Endothelial cell of umbilical vein (primary cell): ENCODE measurements at regions not wholly inside any gene's neighbourhood (a gene's known extent, or its start where the extent isn't known, plus 50 kb on each side); places are given as distances from the start of the nearest gene placed in this dataset.

Experiments
- BruUV-seq: library from RNA; stranded (reverse); fragments of 400-500 nt; replicated peaks from 2 replicates; lab custom pipeline; 2021; lab: Mats Ljungman, UMichigan
- CTCF ChIA-PET: fragments of 300-600, 350-600 bp; sonication (Branson Sonifier 250); formaldehyde crosslinking; loops from one replicate; lab custom pipeline; 2021; ENCODE audit warnings: antibody characterized with exemption, inconsistent platforms; lab: Charles Lee
- POLR2A ChIA-PET: fragments of 300-600, 350-600 bp; sonication (Branson Sonifier 250); formaldehyde crosslinking; loops from one replicate; lab custom pipeline; 2021; ENCODE audit warnings: antibody characterized with exemption, inconsistent platforms; lab: Charles Lee
- DNase-seq: peaks from one replicate; pipeline ENCODE4 v3.0.0-alpha.2; 2011; ENCODE audit warnings: low read depth, low spot score
- FAIRE-seq: peaks from 2 replicates; lab custom pipeline; 2011; peaks lifted over from hg19 to GRCh38; lab: Jason Lieb, UNC
- H2AFZ ChIP-seq: 2 replicates; pipeline ENCODE4 v1.6.0; 2012; ENCODE audit warnings: low read depth, low read length, control low read depth, inconsistent platforms
- H3K27ac ChIP-seq: 2 replicates; pipeline ENCODE4 v1.5.1; 2011; ENCODE audit warnings: low read depth, mild to moderate bottlenecking, control low read depth, low read length, moderate library complexity; ENCODE audit not compliant: insufficient read depth
- H3K27me3 ChIP-seq, 2 experiments: 2 replicates each; pipeline versions ENCODE4 v1.6.0 to v1.6.1; 2011; ENCODE audit warnings: low read length in 2 of 2, mixed read lengths in 1 of 2; ENCODE audit not compliant: control insufficient read depth in 2 of 2, insufficient read depth in 2 of 2
- H3K36me3 ChIP-seq, 2 experiments: 2 replicates in 1 of 2; 3 replicates in 1 of 2; pipeline ENCODE4 v1.5.1; 2011; ENCODE audit warnings: low read length in 2 of 2, mild to moderate bottlenecking in 1 of 2, moderate library complexity in 1 of 2; ENCODE audit not compliant: control insufficient read depth in 2 of 2, insufficient read depth in 2 of 2; ENCODE audit errors: extremely low read depth in 1 of 2
- H3K4me1 ChIP-seq: 3 replicates; pipeline ENCODE4 v1.5.1; 2011; ENCODE audit warnings: mild to moderate bottlenecking, low read length; ENCODE audit not compliant: control insufficient read depth, insufficient read depth; ENCODE audit errors: extremely low read depth
- H3K4me2 ChIP-seq: 2 replicates; pipeline ENCODE4 v1.6.1; 2011; ENCODE audit warnings: low read length, control low read depth, mixed read lengths; ENCODE audit not compliant: insufficient read depth
- H3K4me3 ChIP-seq, 3 experiments: fragments of 200-600 bp in 1 of 3; sonication (generic), shearing (Covaris generic) in 1 of 3; replicated peaks in 1 of 3; 2 replicates each; pipeline ENCODE4 v1.5.1; 2011 to 2016; ENCODE audit warnings: control low read depth in 3 of 3, low read length in 3 of 3, mild to moderate bottlenecking in 2 of 3, inconsistent platforms in 1 of 3, low read depth in 1 of 3, moderate library complexity in 1 of 3; ENCODE audit not compliant: insufficient read depth in 1 of 3
- H3K79me2 ChIP-seq: 2 replicates; pipeline ENCODE4 v1.6.0; 2012; ENCODE audit warnings: low read length, inconsistent platforms; ENCODE audit not compliant: control insufficient read depth, insufficient read depth
- H3K9ac ChIP-seq: replicated peaks from 2 replicates; pipeline ENCODE3; 2011; ENCODE audit warnings: low read length, control low read depth; ENCODE audit not compliant: insufficient read depth; ENCODE audit errors: extremely low read depth
- H3K9me1 ChIP-seq: replicated peaks from 3 replicates; pipeline ENCODE4 v1.6.0; 2011; ENCODE audit warnings: mild to moderate bottlenecking, low read length; ENCODE audit not compliant: control insufficient read depth, insufficient read depth; ENCODE audit errors: extremely low read depth
- H3K9me3 ChIP-seq: replicated peaks from 2 replicates; pipeline ENCODE4 v1.5.1; 2012; ENCODE audit warnings: low read length, inconsistent platforms; ENCODE audit not compliant: control insufficient read depth, insufficient read depth
- H4K20me1 ChIP-seq: replicated peaks from 2 replicates; pipeline ENCODE3; 2011; ENCODE audit warnings: mild to moderate bottlenecking, low read length; ENCODE audit not compliant: control insufficient read depth, insufficient read depth; ENCODE audit errors: extremely low read depth
- EZH2 ChIP-seq: IDR thresholded peaks from 2 replicates; pipeline ENCODE4 v1.6.1; 2012; ENCODE audit warnings: borderline replicate concordance, low read depth, mild to moderate bottlenecking, moderate library complexity, low read length, inconsistent platforms; ENCODE audit not compliant: severe bottlenecking
- FOS ChIP-seq: IDR thresholded peaks from 2 replicates; pipeline ENCODE4 v1.6.1; 2011; ENCODE audit warnings: mild to moderate bottlenecking, low read length, moderate library complexity, borderline replicate concordance; ENCODE audit not compliant: insufficient read depth
- GATA2 ChIP-seq: IDR thresholded peaks from 2 replicates; pipeline ENCODE4 v1.7.0; 2011; ENCODE audit warnings: low read depth, mild to moderate bottlenecking, moderate library complexity, mixed read lengths, low read length; ENCODE audit not compliant: insufficient read length, insufficient read depth
- JUN ChIP-seq: IDR thresholded peaks from 2 replicates; pipeline ENCODE4 v1.6.1; 2011; ENCODE audit warnings: borderline replicate concordance, low read depth; ENCODE audit not compliant: insufficient read length, insufficient read depth
- MYC ChIP-seq: IDR thresholded peaks from one replicate; pipeline ENCODE4 v1.6.1; 2011; ENCODE audit warnings: mild to moderate bottlenecking, low read depth, low read length
- POLR2AphosphoS5 ChIP-seq: IDR thresholded peaks from 2 replicates; pipeline ENCODE4 v1.6.1; 2012; ENCODE audit warnings: low read depth, mild to moderate bottlenecking, control low read depth, low read length, moderate library complexity; ENCODE audit not compliant: insufficient read depth
- dilution Hi-C: fragments of 300-500 bp; cut with MboI; formaldehyde crosslinking; loops from one replicate; pipeline ENCODE4 v1.15.0; 2019; ENCODE audit warnings: low sequenced_read_pairs; ENCODE audit not compliant: extremely low pct_ligation_motif_present
- intact Hi-C: fragments of 100-400 bp; cut with micrococcal nuclease; formaldehyde crosslinking; loops from one replicate; pipeline ENCODE4 v1.10.0; 2022
- TF ChIP-seq, protein P1 (sequence below), 2 donors: IDR thresholded peaks; 1 replicate in 1 of 2; 2 replicates in 1 of 2; pipeline ENCODE4 v1.5.1; 2011; ENCODE audit warnings: low read length in 2 of 2, mild to moderate bottlenecking in 2 of 2, moderate library complexity in 2 of 2, control low read depth in 1 of 2, inconsistent platforms in 1 of 2, low read depth in 1 of 2; ENCODE audit not compliant: insufficient read depth in 1 of 2; ENCODE audit errors: extremely low read depth in 1 of 2
- TF ChIP-seq, protein P2 (sequence below): IDR thresholded peaks from 2 replicates; pipeline ENCODE4 v1.6.1; 2011; ENCODE audit not compliant: insufficient read depth, insufficient read length

DNA sequence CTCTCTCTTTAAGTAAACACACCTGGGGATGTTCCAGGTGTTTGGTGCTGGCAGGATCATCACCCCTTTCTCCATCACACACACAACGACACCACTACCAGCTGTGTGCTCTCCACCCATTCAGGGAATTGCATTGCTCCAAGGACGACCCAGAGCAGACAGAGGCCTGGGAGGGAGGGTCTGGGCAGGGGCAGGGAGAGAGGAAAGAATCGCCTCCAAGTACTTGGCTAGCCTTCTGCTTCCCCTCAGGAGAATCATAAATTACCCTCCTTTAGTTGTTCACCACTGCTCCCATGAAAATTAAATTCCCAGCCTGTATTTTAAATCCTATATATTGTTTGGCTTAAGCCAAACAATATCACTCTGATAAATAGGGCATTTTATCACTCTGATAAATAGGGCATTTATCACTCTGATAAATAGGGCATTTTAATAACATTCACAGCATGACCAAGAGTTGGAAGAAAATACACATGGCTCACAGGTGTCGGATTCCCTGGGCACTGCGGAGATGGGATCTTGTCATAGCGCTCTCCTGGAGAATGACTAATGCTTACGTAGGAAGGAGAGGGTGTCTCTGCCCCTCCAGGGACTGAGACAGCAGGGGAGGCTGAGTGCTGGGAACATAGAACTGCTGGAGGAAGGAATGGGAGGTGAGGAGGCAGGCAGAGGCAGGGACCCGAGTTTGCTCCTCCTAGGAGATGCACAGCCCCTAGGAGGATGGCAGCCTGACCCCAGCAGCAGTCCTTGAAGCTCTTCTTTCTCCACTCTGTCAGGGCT, 673.6 kb downstream of the HS3ST4 start:
- CTCF ChIA-PET, result no interaction called here
- DNase-seq (no peak), FAIRE-seq (no peak)
- Histone ChIP-seq H2AFZ (no peak overlapping the region), H4K20me1 (no peaks in the 10 kb centered on the region), H3K4me1 (no peaks in the 10 kb centered on the region), H3K27ac (no peak overlapping the region), H3K4me3 (no peak overlapping the region), H3K27me3 (no peaks in the 10 kb centered on the region), H3K9me1 (no peaks in the 10 kb centered on the region), H3K9me3 (peaks cover 6% of the 10 kb centered on the region), H3K4me2 (no peak overlapping the region), H3K36me3 (no peaks in the 10 kb centered on the region), H3K79me2 (no peaks in the 10 kb centered on the region), H3K9ac (no peak overlapping the region)
- POLR2A ChIA-PET, result no interaction called here
- dilution Hi-C loops (no loop called here), intact Hi-C loops (no loop called here)
- TF ChIP-seq, protein P1, sequence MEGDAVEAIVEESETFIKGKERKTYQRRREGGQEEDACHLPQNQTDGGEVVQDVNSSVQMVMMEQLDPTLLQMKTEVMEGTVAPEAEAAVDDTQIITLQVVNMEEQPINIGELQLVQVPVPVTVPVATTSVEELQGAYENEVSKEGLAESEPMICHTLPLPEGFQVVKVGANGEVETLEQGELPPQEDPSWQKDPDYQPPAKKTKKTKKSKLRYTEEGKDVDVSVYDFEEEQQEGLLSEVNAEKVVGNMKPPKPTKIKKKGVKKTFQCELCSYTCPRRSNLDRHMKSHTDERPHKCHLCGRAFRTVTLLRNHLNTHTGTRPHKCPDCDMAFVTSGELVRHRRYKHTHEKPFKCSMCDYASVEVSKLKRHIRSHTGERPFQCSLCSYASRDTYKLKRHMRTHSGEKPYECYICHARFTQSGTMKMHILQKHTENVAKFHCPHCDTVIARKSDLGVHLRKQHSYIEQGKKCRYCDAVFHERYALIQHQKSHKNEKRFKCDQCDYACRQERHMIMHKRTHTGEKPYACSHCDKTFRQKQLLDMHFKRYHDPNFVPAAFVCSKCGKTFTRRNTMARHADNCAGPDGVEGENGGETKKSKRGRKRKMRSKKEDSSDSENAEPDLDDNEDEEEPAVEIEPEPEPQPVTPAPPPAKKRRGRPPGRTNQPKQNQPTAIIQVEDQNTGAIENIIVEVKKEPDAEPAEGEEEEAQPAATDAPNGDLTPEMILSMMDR (IDR thresholded peaks at IDR 0.05; ENCODE audit: extremely low read depth in 1 of 2, insufficient read depth in 1 of 2, low read depth in 1 of 2, low read length in 2 of 2), result no peak
- TF ChIP-seq, protein P2, sequence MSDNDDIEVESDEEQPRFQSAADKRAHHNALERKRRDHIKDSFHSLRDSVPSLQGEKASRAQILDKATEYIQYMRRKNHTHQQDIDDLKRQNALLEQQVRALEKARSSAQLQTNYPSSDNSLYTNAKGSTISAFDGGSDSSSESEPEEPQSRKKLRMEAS, result no peak
- TF ChIP-seq MYC (no peak), POLR2AphosphoS5 (no peak), FOS (no peak), EZH2 (no peak), JUN (no peak), GATA2 (no peak)
- no TSS peak for BruUV-seq
